Progenitor cell of endocrine pancreas (in vitro differentiated cells): ENCODE measurements at regions not wholly inside any gene's neighbourhood (a gene's known extent, or its start where the extent isn't known, plus 50 kb on each side); places are given as distances from the start of the nearest gene placed in this dataset.

Experiments used
- DNase-seq: peaks from one replicate; pipeline ENCODE4 v3.0.0; 2021; ENCODE audit warnings: low spot score; ENCODE audit not compliant: unreplicated experiment
- H3K27ac Mint-ChIP-seq: 2 replicates; pipeline ENCODE4 v1.8.0; 2021; ENCODE audit warnings: mild to moderate bottlenecking, moderate library complexity, mixed read lengths
- H3K27me3 Mint-ChIP-seq: 2 replicates; pipeline ENCODE4 v1.8.0; 2021; ENCODE audit warnings: mixed read lengths
- H3K36me3 Mint-ChIP-seq: 2 replicates; pipeline ENCODE4 v1.8.0; 2022; ENCODE audit warnings: mixed read lengths; ENCODE audit not compliant: insufficient read depth
- H3K4me1 Mint-ChIP-seq: 2 replicates; pipeline ENCODE4 v1.8.0; 2021; ENCODE audit warnings: low read depth, mixed read lengths
- H3K4me3 Mint-ChIP-seq: 2 replicates; pipeline ENCODE4 v1.8.0; 2021; ENCODE audit warnings: low read depth, mild to moderate bottlenecking, moderate library complexity, mixed read lengths
- H3K9me3 Mint-ChIP-seq: 2 replicates; pipeline ENCODE4 v1.8.0; 2021; ENCODE audit warnings: low read depth, mixed read lengths
- TF ChIP-seq, protein P1 (sequence below): fragments of 200-600 bp; sonication (generic); IDR thresholded peaks from one replicate; pipeline ENCODE4 v1.5.0; 2021; ENCODE audit warnings: antibody characterized with exemption, mild to moderate bottlenecking; ENCODE audit not compliant: unreplicated experiment

- H3K9me3 Mint-ChIP-seq, result no peaks in the 10 kb centered on the region
Measured at GRCh38 chr2:239745386-239746227, 279.5 kb downstream of the NDUFA10 start.

GRCh38 chr2:239744706-239745340 is 280.3 kb downstream of the NDUFA10 start:
- H3K4me3 Mint-ChIP-seq, result no peak overlapping the region
- peaks cover 8% of the 10 kb centered on the region for H3K4me1 Mint-ChIP-seq
- TF ChIP-seq, protein P1, sequence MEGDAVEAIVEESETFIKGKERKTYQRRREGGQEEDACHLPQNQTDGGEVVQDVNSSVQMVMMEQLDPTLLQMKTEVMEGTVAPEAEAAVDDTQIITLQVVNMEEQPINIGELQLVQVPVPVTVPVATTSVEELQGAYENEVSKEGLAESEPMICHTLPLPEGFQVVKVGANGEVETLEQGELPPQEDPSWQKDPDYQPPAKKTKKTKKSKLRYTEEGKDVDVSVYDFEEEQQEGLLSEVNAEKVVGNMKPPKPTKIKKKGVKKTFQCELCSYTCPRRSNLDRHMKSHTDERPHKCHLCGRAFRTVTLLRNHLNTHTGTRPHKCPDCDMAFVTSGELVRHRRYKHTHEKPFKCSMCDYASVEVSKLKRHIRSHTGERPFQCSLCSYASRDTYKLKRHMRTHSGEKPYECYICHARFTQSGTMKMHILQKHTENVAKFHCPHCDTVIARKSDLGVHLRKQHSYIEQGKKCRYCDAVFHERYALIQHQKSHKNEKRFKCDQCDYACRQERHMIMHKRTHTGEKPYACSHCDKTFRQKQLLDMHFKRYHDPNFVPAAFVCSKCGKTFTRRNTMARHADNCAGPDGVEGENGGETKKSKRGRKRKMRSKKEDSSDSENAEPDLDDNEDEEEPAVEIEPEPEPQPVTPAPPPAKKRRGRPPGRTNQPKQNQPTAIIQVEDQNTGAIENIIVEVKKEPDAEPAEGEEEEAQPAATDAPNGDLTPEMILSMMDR, result no peak
- no peaks in the 10 kb centered on the region for H3K9me3 Mint-ChIP-seq
- no peak overlapping the region for H3K27ac Mint-ChIP-seq
- H3K27me3 Mint-ChIP-seq, result peaks cover 14% of the 10 kb centered on the region
- DNase-seq, result no peak
- no peaks in the 10 kb centered on the region for H3K36me3 Mint-ChIP-seq

More at GRCh38 chr2:239745386-239746227, 279.5 kb downstream of the NDUFA10 start:
- Mint-ChIP-seq H3K4me3 (no peak overlapping the region), H3K36me3 (no peaks in the 10 kb centered on the region), H3K4me1 (peaks cover 8% of the 10 kb centered on the region), H3K27me3 (peaks cover 13% of the 10 kb centered on the region), H3K27ac (no peak overlapping the region)
- no peak for DNase-seq
- TF ChIP-seq, protein P1, result no peak

- H3K4me3 Mint-ChIP-seq, result no peak overlapping the region
- no peaks in the 10 kb centered on the region for H3K9me3 Mint-ChIP-seq
- peaks cover 8% of the 10 kb centered on the region for H3K4me1 Mint-ChIP-seq
- no peaks in the 10 kb centered on the region for H3K36me3 Mint-ChIP-seq
- H3K27me3 Mint-ChIP-seq, result peaks cover 14% of the 10 kb centered on the region
- TF ChIP-seq, protein P1, result no peak
- no peak for DNase-seq
- H3K27ac Mint-ChIP-seq, result no peak overlapping the region
Measured at GRCh38 chr2:239743206-239743605, 281.9 kb downstream of the NDUFA10 start.

- DNase-seq, result no peak
- no peak overlapping the region for H3K4me3 Mint-ChIP-seq
- H3K27me3 Mint-ChIP-seq, result peaks cover 10% of the 10 kb centered on the region
- no peak overlapping the region for H3K27ac Mint-ChIP-seq
- H3K4me1 Mint-ChIP-seq, result peaks cover 8% of the 10 kb centered on the region
- TF ChIP-seq, protein P1, result no peak
- H3K9me3 Mint-ChIP-seq, result no peaks in the 10 kb centered on the region
- no peaks in the 10 kb centered on the region for H3K36me3 Mint-ChIP-seq
Measured at GRCh38 chr2:239742377-239742776, 282.8 kb downstream of the NDUFA10 start.

DNA sequence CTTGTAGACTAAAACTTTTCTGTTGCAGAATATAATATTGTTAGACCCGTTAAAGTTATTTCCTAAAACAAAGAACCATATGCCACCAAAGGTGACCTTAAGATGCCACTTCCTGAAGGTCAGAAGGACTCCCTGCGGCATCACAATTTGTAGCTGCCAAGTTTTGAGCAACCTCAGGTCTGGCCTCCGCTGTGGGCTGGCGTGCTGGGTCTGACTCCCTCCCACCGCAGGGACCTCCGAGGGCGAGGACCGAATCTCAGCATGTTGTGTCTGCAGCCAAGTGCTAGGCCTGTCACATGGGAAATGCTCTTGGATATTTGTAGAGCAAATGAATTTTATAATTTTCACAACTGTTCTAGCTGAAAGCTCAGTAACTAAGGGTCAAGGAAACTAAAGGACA is 285.9 kb downstream of the NDUFA10 start:
- peaks cover 11% of the 10 kb centered on the region for H3K27me3 Mint-ChIP-seq
- H3K4me3 Mint-ChIP-seq, result no peak overlapping the region
- DNase-seq, result no peak
- no peaks in the 10 kb centered on the region for H3K36me3 Mint-ChIP-seq
- H3K27ac Mint-ChIP-seq, result no peak overlapping the region
- TF ChIP-seq, protein P1, result no peak
- no peaks in the 10 kb centered on the region for H3K9me3 Mint-ChIP-seq
- H3K4me1 Mint-ChIP-seq, result no peaks in the 10 kb centered on the region
